ENCODE measurements at regions not wholly inside any gene's neighbourhood (a gene's known extent, or its start where the extent isn't known, plus 50 kb on each side); places are given as distances from the start of the nearest gene placed in this dataset.

DNA sequence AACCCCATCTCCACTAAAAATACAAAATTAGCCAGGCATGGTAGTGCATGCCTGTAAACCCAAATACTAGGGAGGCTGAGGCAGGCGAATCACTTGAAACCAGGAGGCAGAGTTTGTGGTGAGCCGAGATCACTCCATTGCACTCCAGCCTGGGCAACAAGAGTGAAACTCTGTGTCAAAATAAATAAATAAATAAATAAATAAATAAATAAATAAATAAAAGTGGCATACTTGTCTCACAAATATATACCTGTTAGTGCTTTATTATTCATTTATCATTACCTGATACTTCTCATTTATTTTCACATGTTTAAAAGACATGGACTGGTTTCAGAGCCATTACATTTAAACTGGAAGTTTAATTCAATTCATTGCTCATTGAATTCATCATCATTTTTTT lies 491.4 kb upstream of the CDH7 start:
- Histone ChIP-seq H3K4me2 (ENCODE audit: low read length) (no peak overlapping the region), H3F3A (ENCODE audit: insufficient read depth, low read length, poor library complexity, severe bottlenecking) (no peaks in the 10 kb centered on the region), H2AFZ (ENCODE audit: low read depth, low read length) (no peak overlapping the region), H3K27me3 (ENCODE audit: insufficient read depth, low read depth, low read length) (no peaks in the 10 kb centered on the region), H3K4me3 (ENCODE audit: low read length) (no peak overlapping the region), H3K27ac (ENCODE audit: low read length) (no peak overlapping the region), H4K20me1 (ENCODE audit: insufficient read depth) (no peaks in the 10 kb centered on the region), H3K36me3 (ENCODE audit: insufficient read depth, low read length) (no peaks in the 10 kb centered on the region), H3K9ac (ENCODE audit: low read length) (no peak overlapping the region), H3K79me2 (replicated peaks; ENCODE audit: insufficient read depth, low read length) (no peaks in the 10 kb centered on the region), H3K9me3 (ENCODE audit: low read length) (no peaks in the 10 kb centered on the region), H3K9me2 (ENCODE audit: insufficient read depth, low read length) (no peaks in the 10 kb centered on the region)
- TF ChIP-seq MXI1 (conservative IDR thresholded peaks at IDR 0.05; ENCODE audit: poor library complexity, severe bottlenecking) (no peak), SMC3 (conservative IDR thresholded peaks at IDR 0.05; ENCODE audit: poor library complexity) (no peak), POLR2AphosphoS5 (IDR thresholded peaks at IDR 0.05) (no peak), RAD21 (conservative IDR thresholded peaks at IDR 0.05) (no peak), EZH2 (IDR thresholded peaks at IDR 0.05; ENCODE audit: borderline replicate concordance, insufficient read depth, low read length, poor library complexity, severe bottlenecking) (no peak), TAF1 (IDR thresholded peaks at IDR 0.05; ENCODE audit: low read depth) (no peak), EP300 (conservative IDR thresholded peaks at IDR 0.05; ENCODE audit: poor library complexity, severe bottlenecking) (no peak)
- TF ChIP-seq, protein P1, sequence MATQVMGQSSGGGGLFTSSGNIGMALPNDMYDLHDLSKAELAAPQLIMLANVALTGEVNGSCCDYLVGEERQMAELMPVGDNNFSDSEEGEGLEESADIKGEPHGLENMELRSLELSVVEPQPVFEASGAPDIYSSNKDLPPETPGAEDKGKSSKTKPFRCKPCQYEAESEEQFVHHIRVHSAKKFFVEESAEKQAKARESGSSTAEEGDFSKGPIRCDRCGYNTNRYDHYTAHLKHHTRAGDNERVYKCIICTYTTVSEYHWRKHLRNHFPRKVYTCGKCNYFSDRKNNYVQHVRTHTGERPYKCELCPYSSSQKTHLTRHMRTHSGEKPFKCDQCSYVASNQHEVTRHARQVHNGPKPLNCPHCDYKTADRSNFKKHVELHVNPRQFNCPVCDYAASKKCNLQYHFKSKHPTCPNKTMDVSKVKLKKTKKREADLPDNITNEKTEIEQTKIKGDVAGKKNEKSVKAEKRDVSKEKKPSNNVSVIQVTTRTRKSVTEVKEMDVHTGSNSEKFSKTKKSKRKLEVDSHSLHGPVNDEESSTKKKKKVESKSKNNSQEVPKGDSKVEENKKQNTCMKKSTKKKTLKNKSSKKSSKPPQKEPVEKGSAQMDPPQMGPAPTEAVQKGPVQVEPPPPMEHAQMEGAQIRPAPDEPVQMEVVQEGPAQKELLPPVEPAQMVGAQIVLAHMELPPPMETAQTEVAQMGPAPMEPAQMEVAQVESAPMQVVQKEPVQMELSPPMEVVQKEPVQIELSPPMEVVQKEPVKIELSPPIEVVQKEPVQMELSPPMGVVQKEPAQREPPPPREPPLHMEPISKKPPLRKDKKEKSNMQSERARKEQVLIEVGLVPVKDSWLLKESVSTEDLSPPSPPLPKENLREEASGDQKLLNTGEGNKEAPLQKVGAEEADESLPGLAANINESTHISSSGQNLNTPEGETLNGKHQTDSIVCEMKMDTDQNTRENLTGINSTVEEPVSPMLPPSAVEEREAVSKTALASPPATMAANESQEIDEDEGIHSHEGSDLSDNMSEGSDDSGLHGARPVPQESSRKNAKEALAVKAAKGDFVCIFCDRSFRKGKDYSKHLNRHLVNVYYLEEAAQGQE (IDR thresholded peaks at IDR 0.05; ENCODE audit: borderline replicate concordance) = no peak
- TF ChIP-seq, protein P2, sequence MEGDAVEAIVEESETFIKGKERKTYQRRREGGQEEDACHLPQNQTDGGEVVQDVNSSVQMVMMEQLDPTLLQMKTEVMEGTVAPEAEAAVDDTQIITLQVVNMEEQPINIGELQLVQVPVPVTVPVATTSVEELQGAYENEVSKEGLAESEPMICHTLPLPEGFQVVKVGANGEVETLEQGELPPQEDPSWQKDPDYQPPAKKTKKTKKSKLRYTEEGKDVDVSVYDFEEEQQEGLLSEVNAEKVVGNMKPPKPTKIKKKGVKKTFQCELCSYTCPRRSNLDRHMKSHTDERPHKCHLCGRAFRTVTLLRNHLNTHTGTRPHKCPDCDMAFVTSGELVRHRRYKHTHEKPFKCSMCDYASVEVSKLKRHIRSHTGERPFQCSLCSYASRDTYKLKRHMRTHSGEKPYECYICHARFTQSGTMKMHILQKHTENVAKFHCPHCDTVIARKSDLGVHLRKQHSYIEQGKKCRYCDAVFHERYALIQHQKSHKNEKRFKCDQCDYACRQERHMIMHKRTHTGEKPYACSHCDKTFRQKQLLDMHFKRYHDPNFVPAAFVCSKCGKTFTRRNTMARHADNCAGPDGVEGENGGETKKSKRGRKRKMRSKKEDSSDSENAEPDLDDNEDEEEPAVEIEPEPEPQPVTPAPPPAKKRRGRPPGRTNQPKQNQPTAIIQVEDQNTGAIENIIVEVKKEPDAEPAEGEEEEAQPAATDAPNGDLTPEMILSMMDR (IDR thresholded peaks at IDR 0.05; ENCODE audit: poor library complexity, severe bottlenecking) = no peak

DNA sequence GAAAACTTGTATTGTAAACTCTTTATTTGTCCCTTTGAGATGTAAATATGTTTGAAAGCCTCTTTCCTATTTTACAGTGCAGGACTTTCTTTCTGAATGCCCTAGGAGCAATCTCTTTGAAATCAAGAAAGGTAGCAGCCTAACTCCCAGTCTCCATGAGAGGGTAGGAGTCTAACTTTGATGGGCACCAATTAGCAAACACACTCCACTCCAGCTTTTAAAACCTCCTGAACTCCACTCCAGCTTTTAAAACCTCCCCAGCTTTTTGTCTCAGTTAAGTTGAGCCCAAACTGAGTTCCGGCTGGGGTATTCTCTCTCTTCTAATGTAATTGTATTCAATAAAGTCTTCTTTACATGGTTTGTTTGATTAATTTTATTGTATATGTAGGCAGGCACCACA lies 493.7 kb upstream of the CDH7 start:
- Histone ChIP-seq H2AFZ (ENCODE audit: low read depth, low read length) (no peak overlapping the region), H3K27ac (ENCODE audit: low read length) (no peak overlapping the region), H3K9me2 (ENCODE audit: insufficient read depth, low read length) (no peaks in the 10 kb centered on the region), H3K79me2 (replicated peaks; ENCODE audit: insufficient read depth, low read length) (no peaks in the 10 kb centered on the region), H3K36me3 (ENCODE audit: insufficient read depth, low read length) (no peaks in the 10 kb centered on the region), H3K4me2 (ENCODE audit: low read length) (no peak overlapping the region), H3K27me3 (ENCODE audit: insufficient read depth, low read depth, low read length) (no peaks in the 10 kb centered on the region), H4K20me1 (ENCODE audit: insufficient read depth) (no peaks in the 10 kb centered on the region), H3K9me3 (ENCODE audit: low read length) (no peaks in the 10 kb centered on the region), H3K4me3 (ENCODE audit: low read length) (no peak overlapping the region), H3K9ac (ENCODE audit: low read length) (no peak overlapping the region), H3F3A (ENCODE audit: insufficient read depth, low read length, poor library complexity, severe bottlenecking) (no peaks in the 10 kb centered on the region)
- TF ChIP-seq, protein P1 (IDR thresholded peaks at IDR 0.05; ENCODE audit: borderline replicate concordance) = no peak
- TF ChIP-seq EZH2 (IDR thresholded peaks at IDR 0.05; ENCODE audit: borderline replicate concordance, insufficient read depth, low read length, poor library complexity, severe bottlenecking) (no peak), POLR2AphosphoS5 (IDR thresholded peaks at IDR 0.05) (no peak), SMC3 (conservative IDR thresholded peaks at IDR 0.05; ENCODE audit: poor library complexity) (no peak), RAD21 (conservative IDR thresholded peaks at IDR 0.05) (no peak), MXI1 (conservative IDR thresholded peaks at IDR 0.05; ENCODE audit: poor library complexity, severe bottlenecking) (no peak), TAF1 (IDR thresholded peaks at IDR 0.05; ENCODE audit: low read depth) (no peak), EP300 (conservative IDR thresholded peaks at IDR 0.05; ENCODE audit: poor library complexity, severe bottlenecking) (no peak)
- TF ChIP-seq, protein P2 (IDR thresholded peaks at IDR 0.05; ENCODE audit: poor library complexity, severe bottlenecking) = no peak

All from neural cell (in vitro differentiated cells).